Stimulated activated CD8-positive, alpha-beta memory T cell treated with anti-CD3 and anti-CD28 coated beads, Interleukin-2, amount 100 ng/mL, for 1 hour (primary cell): ENCODE measurements at regions not wholly inside any gene's neighbourhood (a gene's known extent, or its start where the extent isn't known, plus 50 kb on each side); places are given as distances from the start of the nearest gene placed in this dataset.

Experiments
- DNase-seq, 2 donors: peaks; one replicate each; pipeline ENCODE4 v3.0.0-alpha.2; 2020; ENCODE audit warnings: low read depth in 2 of 2

DNA sequence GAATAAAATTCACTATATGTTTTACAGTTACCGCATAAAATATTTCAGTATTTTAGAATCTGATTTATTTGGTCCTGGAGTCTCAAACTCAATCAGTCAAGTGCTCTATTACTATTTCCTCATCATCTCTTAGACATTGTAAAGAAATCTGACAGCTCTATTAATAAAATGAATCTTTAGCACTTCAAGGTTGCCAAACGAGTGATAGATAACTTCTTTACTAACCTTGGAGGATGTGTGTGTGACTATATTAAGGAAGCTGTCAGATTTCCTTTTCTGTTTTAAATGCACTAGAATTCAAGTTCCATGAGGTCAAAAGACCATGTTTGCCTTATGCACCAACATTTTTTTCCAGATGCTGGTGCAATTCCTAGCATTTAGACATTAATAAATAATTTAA, 389.8 kb upstream of the AZI2 start:
- no peak for DNase-seq

DNA sequence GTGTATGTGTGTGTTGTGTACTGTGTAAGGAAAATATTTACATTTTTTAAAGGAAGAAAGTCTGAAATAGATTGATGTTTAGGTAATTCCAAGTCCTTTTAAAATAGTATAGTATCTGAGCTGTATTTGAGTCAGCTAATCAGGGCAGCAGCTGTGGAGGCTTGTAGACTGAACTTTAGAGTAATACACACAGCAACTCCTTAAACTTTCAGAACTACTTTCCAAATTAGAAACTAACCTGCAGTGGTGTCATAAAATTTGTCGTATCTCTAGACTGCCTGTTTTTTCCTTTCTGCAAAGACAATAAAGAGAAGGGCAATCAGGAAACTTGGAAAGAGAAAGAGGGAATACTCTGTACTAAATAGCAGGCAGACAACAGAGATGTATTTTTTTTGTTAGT, 391.0 kb upstream of the AZI2 start:
- no peak for DNase-seq

DNA sequence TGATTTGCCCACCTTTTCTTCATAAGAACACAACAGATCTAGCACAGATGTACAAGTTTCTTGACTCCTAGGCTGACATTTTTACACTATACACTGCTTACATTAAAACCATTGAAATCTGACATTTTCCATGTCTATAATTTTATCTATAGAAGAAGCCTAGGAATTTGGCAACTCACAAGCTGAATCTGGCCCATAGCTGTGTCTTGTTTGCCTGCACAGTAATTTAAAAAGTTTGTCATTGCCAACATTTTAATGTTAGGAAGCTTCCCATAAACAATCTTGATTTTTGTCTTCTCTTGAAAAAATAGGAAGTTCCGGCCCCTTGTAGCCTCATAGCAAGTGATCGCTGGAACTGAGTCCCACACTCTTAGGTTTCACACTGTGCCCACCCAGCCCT, 394.6 kb upstream of the AZI2 start:
- no peak for DNase-seq

DNA sequence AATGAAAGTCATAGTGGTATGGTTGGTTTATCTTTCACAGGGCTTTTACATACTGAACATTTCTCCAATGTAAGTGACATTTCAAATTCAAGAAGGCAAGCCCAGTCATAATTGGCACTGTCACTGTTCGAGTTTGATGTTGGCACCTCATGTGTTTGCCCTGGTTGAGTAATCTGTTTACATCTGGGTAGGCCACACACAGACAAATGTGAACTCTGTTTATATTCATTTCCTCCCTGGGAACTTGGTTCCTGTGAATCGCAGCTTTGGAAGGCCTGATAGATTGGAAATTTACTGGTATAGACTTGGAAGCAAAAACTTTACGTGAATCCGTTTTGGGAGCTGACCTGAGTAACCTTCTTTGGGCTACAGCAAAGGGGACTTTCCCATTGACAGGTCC, 395.2 kb upstream of the AZI2 start:
- no peak for DNase-seq

DNA sequence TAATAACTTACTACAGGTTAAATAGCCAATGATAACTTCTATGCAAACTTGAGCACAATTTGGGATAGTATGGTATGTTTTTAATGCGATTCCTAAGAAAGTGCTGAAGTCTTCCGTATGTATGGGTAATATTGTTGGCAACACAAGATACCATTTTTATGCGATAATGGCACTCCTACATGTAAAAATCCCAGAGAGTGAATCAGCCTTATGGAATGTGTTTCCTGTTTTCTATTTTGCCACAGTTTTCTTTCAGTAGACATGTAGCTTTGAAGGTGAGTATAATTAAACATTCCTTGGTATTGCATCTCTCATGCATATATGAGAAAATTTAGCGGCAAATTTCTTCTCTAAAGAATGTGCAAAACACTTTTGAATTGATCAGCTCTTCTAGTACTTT, 396.8 kb upstream of the AZI2 start:
- DNase-seq = no peak

DNA sequence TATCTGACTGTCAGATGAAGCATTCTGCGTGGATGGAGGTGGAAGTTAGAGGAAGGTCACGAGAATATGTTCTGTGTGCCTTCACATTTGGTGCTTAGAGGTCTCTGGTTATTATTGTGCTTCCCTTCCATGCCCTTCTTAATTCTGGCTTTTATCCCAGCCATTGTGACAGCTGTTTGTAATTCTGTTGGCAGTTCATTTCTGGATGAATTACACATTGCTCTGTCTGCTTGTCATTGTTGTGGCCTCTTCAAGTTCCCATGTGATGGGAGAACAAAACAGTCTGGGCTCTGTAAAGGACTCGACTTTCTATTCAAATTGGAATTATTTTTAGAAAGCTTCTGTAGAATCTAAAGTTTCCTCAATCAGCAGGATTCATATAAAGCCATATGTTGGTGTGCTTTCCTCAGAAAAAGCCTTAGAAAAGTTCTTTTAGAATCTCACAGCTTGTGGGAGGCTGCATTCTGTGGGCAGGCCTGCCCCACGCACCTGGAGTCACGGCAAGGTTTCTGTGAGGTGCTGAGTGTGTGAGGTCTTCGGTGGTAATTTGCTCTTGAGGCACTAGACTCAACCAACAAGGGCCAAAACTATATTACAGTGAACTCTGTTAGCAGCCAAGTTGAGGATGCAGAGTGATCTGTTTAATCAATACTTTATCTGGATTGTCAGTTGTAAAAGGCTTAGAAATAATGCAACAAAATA, 397.4 kb upstream of the AZI2 start:
- no peak for DNase-seq

DNA sequence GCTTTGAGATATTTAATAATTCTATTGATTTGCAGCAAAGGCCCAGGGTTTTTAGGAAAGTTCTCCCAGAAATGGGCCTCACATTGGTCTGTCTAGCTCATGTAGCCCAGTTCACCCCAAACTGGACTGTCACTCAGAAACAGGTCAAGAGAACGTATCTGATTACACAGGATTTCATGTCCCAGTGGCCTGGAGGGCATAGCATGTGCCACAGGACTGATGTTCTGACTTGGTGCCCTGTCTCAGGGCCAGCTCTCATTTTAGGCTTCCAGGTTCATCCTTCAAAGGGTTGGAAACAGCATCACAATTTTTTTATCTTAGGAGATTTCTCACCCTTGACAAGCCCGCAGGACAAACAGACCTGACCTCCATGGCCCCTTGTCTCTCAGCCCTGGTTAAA, 398.4 kb upstream of the AZI2 start:
- no peak for DNase-seq

DNA sequence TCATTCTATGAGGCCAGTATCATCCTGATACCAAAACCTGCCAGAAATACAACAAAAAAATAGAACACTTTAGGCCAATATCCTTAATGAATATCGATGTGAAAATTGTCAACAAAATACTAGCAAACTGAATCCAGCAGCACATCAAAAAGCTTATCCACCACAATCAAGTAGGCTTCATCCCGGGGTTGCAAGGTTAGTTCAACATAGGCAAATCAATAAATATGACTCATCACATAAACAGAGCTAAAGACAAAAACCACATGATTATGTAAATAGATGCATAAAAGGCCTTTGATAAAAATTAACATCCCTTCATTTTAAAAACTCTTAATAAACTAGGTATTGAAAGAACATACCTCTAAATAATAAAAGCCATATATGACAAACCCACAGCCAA, 403.2 kb upstream of the AZI2 start:
- DNase-seq = no peak

DNA sequence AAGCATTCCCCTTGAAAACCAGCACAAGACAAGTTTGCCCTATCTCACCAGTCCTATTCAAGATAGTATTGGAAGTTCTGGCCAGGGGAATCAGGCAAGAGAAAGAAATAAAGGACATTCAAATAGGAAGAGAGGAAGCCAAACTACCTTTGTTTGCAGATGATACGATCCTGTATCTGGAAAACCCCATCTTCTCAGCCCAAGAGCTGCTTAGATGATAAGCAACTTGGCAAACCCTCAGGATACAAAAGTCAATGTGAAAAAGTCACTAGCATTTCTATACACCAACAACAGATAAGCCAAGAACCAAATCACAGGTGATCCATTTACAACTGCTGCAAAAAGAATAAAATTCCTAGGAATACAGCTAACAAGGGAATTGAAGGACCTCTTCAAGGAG, 403.7 kb upstream of the AZI2 start:
- no peak for DNase-seq

DNA sequence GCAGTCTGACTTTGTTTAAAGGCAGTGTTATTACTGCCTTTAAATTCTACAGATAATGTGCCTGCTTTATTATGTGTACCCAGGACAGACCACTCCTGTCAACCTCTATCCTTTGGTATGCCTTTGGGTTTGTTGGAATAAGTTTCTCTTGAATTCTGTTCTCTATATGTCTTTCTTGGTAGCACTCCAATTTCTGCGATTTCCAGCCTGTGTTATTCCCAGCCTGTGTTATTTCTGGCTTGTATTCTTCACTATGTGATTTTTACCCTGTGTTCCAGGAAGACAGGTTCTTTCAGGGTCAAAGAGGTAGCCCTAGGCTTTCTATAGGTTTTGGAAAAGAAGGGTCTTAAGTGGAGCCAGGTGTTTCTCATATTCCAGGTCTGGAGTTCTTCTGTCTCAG, 407.4 kb upstream of the AZI2 start:
- no peak for DNase-seq

DNA sequence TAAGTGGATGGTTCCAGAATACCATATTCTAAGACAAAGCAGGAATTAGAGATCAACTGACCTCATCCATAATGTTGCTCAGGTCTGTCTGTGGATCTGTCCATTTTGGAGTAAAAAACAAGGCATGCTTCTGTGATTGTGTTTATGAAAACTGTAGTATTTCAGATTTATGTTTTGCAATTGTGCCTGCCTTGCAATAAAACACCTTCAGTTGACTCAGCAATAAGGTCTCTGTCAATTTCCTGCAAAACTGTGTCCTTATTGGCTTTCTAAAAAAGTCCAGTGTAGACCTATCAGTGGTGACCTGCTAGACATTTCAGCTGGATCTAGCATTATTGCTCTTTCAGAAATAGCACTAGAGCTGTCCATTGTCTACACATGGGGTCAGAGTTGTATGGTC, 409.5 kb upstream of the AZI2 start:
- no peak for DNase-seq

DNA sequence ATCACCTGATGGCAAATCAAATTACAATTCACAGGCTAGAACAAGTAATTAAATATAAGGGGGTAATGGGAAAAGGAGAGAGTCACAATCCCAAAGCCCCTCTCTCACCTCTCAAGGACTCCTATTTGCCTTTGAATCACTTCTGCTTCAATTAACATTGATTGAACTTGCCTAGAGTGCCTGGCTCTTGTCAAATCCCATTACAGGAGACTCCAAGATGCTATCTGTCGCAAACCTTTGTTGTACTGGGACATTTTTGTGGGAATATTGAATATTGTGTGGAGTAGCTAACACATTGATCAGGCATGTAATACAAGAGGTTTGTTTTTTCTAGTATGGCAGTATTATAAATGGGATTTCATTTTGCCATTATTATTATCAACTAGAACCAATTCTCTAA, 412.8 kb upstream of the AZI2 start:
- DNase-seq = no peak

DNA sequence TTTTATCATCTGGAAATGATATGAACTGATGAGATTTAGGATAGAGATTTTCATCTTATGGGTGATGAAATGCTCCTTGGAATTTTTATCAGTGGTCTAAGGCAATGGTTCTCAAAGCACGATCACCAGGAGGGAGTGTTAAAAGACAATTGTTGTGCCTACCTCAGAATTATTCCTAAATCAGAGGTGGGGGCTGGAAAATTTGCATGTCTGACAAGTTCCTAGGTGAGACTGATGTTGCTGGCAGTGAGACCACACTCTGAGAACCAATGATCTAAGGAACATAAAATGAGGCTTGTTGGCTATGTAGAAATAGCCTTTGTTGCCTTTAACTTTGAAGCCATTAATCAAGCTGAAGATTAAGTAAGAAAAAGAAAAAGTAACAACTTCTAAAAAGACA, 416.6 kb upstream of the AZI2 start:
- no peak for DNase-seq

DNA sequence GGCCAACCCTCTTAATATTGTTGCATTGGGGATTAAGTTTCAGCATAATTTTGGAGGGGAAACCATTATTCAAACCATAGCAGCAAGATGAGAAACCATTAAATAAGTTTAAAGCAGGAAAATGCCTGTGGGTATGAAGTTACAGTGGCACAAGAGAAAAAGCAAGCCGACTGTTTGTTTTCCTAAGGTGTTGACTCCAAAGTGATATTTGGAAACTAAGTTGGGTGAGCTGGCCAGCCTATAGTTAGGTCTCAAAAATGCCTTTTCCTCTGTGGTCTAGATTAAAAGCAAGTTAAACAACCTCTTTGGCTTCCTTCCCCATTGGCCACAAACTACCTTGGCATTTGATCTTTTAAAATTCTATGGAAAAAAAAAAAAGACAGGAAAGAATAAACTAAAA, 419.8 kb upstream of the AZI2 start:
- no peak for DNase-seq

DNA sequence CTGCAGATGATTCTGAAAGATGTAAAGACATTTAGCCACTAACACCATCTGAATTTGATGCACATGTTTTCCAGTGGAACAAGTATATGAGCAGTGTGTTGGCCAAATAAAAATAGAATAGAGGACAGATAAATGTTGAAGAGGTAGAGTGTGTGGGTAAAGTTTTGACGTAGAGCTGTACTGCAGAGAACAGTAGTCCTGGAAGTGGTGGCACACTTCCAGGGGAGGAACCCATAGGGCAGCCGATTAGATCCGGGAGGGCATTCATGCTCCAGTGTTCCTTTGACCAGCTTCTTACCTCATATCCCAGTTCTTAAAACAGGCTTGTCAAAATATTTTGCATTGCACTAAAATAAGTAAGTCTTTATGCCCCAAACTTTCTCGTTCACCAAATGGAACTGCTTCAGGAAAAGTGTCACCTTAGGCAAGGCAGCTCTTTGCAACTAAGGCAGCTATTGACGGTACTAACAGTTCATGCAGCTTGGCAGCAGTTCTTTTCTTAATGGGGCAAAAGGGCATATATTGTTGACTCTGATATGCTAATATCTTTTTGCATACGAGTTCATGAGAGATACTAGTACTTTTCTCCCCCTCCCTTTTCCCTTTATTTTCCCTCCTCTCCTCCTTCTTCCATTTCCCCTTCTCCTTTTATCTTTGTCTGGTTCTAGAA, 429.3 kb upstream of the AZI2 start:
- no peak for DNase-seq

DNA sequence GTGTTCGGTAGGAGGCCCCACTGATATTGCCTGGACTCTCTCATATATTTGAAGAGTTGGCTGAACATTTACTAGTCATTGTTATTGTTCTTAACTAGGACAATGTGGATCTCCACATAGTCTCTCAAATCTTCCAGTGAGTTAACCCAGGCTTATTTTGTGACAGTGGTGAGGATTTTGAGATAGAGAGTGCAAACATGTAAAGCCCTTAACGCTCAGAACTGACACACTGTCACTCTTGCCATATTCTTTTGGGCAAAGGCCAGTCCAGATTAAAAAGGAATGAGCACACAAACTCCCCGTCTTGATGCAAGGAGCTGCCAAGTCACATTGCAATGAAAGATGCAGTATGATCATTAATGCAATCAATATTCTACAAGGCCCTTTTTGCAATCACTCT, 431.9 kb upstream of the AZI2 start:
- DNase-seq = no peak

DNA sequence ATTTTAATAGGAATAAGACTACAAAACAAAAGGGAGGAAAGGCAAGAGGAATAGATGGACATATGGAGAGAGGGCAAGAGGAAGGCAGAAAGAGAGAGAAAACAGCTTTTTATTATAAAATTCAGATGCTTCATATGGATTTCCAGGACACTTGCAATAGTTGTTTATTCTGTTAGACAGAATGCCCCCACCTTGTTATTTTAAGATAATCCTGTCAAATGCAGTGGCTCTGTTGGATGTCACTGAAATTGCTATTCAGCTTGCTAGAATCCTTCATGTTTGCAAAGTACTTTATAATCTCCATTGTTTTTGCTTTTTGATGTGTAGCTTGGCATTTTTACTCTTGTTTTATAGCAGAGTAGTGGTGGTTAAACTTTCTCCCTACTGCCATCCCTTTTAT, 432.4 kb upstream of the AZI2 start:
- DNase-seq = no peak

DNA sequence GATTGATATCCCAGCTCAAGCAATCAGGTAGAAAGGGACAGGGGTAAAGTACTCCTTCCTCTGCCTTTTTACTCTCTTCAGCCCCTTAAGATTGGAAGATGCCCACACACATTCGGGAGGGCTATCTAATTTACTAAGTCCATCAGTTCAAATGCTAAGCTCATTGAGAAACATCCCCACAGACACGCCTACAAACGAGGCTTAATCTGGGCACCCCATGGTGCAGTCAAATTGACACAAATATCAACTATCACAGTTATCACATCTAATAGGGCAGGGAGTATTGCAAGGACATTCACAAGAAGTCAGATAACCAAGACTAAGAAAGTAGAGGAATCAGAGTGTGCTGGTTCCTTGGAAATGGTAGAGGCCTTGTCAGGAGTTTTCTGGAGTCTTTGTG, 437.8 kb upstream of the AZI2 start:
- DNase-seq = no peak

DNA sequence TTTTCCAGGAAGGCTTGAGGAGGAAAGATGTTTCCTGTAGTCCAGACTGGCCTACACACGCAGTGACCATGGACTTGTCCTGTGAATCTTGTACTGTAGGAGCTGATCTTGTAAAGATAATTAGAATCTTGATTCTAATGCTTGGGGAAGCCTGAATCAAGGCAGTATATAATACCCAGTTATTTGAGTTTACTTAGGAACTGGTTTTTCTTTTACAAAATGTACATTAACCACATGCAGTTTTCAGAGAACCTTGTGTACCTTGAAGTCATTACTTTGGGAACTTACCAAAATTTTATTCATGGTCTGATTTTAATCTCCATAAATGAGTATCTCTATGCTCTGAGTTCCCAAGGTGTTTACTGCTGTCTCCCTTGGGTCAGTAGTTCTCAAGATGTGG, 439.9 kb upstream of the AZI2 start:
- no peak for DNase-seq

DNA sequence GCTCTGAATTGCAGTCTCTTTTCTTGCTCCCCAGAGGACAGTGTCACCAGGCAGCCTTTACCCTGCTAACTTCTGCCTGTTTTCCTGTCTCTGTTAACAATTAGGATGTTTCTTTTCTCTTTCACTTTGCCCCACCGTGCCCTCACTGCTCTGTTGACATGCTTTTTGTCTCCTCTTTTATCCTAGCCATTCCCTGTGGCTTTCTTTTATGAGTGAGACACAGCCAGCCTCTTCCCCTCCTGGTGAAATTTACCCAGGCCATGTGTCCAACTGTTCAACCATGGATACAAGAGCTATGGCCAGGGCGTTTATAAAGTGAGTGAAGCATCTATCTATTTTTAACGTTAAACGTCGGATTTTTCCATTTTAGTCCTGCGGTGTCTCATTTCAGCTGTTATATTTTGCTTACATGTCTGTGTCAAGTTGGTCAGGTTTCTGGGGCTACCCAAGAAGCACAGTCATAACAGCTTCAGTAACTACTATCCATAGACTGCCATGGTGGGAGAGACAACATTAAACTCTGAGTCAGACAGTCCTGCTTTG, 443.2 kb upstream of the AZI2 start:
- DNase-seq = no peak

DNA sequence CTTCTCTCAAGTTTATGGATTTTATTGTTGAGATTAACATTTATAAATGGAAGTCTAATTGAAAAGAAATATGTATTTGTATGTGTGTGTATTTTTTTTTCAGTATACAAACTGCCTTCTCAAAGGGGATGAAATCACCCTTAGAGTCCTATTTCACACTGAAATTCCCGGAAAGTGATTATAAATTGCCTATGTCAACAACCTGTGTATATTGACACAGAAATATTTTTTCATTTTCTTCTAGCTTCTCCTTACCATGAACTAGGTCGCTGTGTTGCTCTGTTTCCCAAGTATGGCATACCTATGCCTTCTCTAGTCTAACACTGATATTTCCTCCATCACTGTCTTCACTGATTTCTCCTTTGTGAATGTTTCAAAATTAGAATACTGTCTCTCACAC, 444.0 kb upstream of the AZI2 start:
- no peak for DNase-seq

DNA sequence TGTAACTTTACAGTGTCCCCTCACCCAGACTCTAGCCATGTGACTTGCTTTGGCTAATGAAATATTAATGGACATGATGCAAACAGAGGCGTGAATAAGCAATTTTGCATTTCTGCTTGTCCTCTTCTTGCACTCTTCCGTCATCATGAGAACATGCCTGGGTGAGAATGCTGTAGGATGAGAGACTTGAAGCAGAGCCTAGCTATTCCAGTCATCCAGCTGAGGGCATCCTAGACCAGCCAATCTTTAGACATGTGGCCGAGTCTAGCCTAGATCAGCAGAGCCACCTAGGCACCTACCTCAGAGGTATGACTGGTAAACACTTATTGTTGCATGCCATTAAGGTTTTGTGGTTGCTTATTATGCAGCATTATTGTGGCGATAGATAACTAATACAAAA, 450.5 kb upstream of the AZI2 start:
- DNase-seq = no peak

DNA sequence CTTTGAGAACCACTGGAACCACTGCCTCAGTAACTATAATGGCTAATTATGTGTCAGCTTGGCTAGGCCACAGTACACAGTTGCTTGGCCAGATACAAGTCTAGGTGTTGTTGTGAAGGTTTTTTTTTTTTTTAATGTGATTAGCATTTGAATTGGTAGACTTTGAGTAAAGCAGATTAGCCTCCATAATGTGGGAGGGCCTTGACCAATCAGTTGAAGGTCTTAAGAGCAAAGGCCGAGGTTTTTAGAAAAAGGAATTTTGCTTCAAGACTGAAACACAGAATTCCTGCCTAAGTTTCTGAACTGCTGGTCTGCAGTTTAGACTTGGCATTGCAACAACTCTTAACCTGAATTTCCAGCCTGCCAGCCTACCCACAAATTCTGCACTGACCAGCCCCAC, 451.6 kb upstream of the AZI2 start:
- DNase-seq = no peak

DNA sequence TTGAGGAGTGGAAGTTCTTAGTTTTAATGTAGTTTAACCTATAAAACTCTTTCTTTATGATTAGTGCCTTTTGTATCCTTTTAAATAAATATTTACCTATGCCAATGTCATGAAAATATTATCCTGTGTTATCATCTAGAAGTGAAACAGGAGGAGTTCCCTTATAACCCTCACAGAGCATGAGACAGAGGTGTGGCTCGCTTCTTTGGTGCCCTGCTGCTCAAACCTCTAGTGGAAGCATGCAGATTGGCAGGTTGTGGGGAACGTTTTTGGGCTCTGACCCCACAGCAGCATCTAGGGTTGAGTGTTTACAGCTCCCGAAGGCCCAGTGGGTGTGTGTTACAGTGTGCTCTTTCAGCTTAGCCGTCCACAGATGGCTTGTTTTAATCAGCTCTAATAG, 459.4 kb upstream of the AZI2 start:
- no peak for DNase-seq
